VCaP (cell line): ENCODE measurements at regions not wholly inside any gene's neighbourhood (a gene's known extent, or its start where the extent isn't known, plus 50 kb on each side); places are given as distances from the start of the nearest gene placed in this dataset.

Experiments
- H3K27ac ChIP-seq: fragments of 450-650 bp; 2 replicates; pipeline ENCODE4 v1.5.1; 2017
- TF ChIP-seq, protein P1 (sequence below): fragments of 450-650 bp; conservative IDR thresholded peaks from 2 replicates; pipeline ENCODE4 v1.5.1; 2017; ENCODE audit warnings: mild to moderate bottlenecking, moderate library complexity

- no peak overlapping the region for H3K27ac ChIP-seq
Measured at GRCh38 chr5:120919017-120919416, 454.9 kb downstream of the PRR16 start.

DNA sequence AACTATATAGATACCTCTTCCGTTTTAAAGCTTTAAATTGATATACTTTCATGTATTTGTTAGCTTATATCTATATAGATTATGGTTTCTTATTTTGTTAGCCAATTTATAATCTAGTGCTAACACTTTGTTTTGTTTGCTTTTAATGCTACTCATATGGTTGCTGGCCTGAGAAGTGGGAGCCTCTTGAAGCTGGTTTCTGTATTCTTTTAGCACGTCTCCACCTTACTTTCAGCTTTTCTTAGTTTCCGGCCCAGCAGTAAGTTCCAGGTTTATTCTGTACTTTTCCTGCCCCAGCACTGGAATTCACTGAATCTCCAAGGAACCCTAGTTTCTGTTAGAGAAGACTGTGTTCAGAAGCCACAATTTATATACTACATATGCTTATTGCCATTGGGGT is 458.9 kb downstream of the PRR16 start:
- H3K27ac ChIP-seq, result no peak overlapping the region
- TF ChIP-seq, protein P1, sequence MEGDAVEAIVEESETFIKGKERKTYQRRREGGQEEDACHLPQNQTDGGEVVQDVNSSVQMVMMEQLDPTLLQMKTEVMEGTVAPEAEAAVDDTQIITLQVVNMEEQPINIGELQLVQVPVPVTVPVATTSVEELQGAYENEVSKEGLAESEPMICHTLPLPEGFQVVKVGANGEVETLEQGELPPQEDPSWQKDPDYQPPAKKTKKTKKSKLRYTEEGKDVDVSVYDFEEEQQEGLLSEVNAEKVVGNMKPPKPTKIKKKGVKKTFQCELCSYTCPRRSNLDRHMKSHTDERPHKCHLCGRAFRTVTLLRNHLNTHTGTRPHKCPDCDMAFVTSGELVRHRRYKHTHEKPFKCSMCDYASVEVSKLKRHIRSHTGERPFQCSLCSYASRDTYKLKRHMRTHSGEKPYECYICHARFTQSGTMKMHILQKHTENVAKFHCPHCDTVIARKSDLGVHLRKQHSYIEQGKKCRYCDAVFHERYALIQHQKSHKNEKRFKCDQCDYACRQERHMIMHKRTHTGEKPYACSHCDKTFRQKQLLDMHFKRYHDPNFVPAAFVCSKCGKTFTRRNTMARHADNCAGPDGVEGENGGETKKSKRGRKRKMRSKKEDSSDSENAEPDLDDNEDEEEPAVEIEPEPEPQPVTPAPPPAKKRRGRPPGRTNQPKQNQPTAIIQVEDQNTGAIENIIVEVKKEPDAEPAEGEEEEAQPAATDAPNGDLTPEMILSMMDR, result no peak

More at GRCh38 chr5:120919017-120919416, 454.9 kb downstream of the PRR16 start:
- TF ChIP-seq, protein P1, result no peak

DNA sequence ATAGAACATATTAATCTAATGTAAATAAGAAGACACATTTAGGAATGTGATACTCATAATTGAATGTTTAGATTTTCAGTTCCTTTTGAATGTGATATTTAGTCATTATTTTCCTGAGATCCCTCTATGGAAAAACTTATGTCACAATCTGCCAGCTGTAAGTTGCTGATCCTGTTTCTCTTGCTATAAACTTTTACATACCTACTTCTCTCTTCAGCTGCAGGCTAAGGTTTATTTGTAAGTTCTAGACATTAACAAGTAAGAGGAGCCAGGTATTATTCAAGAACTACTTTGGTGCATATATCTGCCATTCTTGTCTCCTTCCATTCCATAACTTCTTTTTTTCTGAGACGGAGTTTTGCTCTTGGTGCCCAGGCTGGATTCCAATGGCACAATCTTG is 462.4 kb downstream of the PRR16 start:
- TF ChIP-seq, protein P1, result no peak
- no peak overlapping the region for H3K27ac ChIP-seq

GRCh38 chr5:120927950-120928530 is 463.9 kb downstream of the PRR16 start:
- no peak overlapping the region for H3K27ac ChIP-seq
- TF ChIP-seq, protein P1, result no peak

- no peak overlapping the region for H3K27ac ChIP-seq
- TF ChIP-seq, protein P1, result no peak
Measured at GRCh38 chr5:120932480-120932879, 468.4 kb downstream of the PRR16 start.

DNA sequence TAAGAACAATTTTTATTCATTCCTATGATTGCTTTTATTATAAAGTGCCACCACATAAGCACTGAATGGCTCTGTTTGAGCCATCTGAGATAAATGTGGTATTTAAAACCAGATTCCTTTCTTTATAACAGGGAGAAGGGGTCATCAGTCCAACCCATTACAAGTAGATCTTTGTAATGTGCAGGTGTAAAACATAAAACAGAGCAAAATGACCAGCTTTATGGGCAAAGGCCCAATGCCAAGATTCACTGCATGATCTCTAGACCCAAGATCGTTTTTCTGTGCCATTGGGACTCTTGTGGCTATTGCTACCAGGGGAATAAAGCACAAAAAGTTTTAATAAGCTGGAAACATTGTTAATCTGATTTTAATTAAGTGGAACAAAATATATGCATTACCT is 469.9 kb downstream of the PRR16 start:
- TF ChIP-seq, protein P1, result no peak
- H3K27ac ChIP-seq, result no peak overlapping the region

DNA sequence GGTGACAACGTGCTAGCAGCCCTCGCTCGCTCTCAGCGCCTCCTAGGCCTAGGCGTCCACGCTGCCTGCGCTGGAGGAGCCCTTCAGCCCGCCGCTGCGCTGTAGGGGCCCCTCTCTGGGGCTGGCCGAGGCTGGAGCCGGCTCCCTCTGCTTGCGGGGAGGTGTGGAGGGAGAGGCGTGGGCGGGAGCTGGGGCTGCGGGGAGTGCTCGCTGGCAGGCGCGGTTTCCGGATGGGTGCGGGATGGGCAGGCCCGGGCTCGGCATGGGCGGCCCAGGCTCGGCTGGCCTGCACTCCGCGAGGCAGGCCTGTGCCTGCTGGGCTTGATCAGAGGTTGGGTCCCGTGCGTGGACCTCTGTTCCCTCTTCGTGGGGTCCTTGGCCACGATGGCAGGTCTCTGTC is 472.6 kb downstream of the PRR16 start:
- TF ChIP-seq, protein P1, result no peak
- no peak overlapping the region for H3K27ac ChIP-seq
